SU-DHL-6 (cell line): ENCODE measurements at regions not wholly inside any gene's neighbourhood (a gene's known extent, or its start where the extent isn't known, plus 50 kb on each side); places are given as distances from the start of the nearest gene placed in this dataset.

Experiments used
- EZH2phosphoT487 ChIP-seq: fragments of 200-600 bp; sonication (generic), shearing (Covaris generic); conservative IDR thresholded peaks from 2 replicates; pipeline ENCODE4 v1.6.1; 2018; ENCODE audit warnings: mild to moderate bottlenecking, antibody characterized with exemption, low read length, moderate library complexity, mixed read lengths
- TF ChIP-seq, protein P1 (sequence below): fragments of 200-600 bp; sonication (generic); IDR thresholded peaks from one replicate; pipeline ENCODE4 v1.5.1; 2017; ENCODE audit warnings: antibody characterized with exemption, mild to moderate bottlenecking, low read length, moderate library complexity; ENCODE audit not compliant: insufficient read depth, poor library complexity, severe bottlenecking

DNA sequence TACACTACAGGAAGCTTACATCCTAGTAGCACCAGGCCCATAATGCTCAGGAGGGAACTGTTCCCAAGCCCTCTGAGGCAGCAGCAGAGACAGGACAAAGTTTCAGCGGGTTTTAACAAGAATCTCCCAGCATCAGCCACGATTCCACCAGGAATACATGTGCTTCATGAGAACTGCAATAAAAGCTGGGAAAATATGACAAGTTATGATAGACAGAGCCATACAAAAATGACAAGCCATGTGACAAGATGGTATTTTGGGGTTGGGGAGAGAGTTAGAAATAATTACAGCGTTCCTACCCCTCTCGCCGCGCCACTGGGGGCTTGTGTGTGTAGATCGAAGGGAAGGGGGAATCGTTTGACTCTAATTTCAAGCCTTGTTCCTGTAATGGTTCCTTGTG, 112.7 kb upstream of the CTBP2 start:
- TF ChIP-seq, protein P1, sequence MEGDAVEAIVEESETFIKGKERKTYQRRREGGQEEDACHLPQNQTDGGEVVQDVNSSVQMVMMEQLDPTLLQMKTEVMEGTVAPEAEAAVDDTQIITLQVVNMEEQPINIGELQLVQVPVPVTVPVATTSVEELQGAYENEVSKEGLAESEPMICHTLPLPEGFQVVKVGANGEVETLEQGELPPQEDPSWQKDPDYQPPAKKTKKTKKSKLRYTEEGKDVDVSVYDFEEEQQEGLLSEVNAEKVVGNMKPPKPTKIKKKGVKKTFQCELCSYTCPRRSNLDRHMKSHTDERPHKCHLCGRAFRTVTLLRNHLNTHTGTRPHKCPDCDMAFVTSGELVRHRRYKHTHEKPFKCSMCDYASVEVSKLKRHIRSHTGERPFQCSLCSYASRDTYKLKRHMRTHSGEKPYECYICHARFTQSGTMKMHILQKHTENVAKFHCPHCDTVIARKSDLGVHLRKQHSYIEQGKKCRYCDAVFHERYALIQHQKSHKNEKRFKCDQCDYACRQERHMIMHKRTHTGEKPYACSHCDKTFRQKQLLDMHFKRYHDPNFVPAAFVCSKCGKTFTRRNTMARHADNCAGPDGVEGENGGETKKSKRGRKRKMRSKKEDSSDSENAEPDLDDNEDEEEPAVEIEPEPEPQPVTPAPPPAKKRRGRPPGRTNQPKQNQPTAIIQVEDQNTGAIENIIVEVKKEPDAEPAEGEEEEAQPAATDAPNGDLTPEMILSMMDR: no peak
- no peak for TF ChIP-seq EZH2phosphoT487
